GM19455 (cell line): ENCODE measurements at regions not wholly inside any gene's neighbourhood (a gene's known extent, or its start where the extent isn't known, plus 50 kb on each side); places are given as distances from the start of the nearest gene placed in this dataset.

Source experiments
- ATAC-seq: cut with Tn5 transposase; IDR thresholded peaks from one replicate; pipeline ENCODE4 v1.9.1; 2021; ENCODE audit not compliant: unreplicated experiment

GRCh38 chr2:45216118-45216517 lies 206.9 kb upstream of the SIX2 start:
- no peak for ATAC-seq

- ATAC-seq, result no peak
Observed at GRCh38 chr2:45214550-45214949, 205.3 kb upstream of the SIX2 start.

GRCh38 chr2:45212953-45213635 lies 203.8 kb upstream of the SIX2 start:
- ATAC-seq, result no peak

- no peak for ATAC-seq
Observed at GRCh38 chr2:45211636-45212035, 202.4 kb upstream of the SIX2 start.

GRCh38 chr2:45210462-45211195 lies 201.4 kb upstream of the SIX2 start:
- no peak for ATAC-seq

- ATAC-seq, result no peak
Observed at GRCh38 chr2:45209875-45210274, 200.6 kb upstream of the SIX2 start.

- no peak for ATAC-seq
Observed at GRCh38 chr2:45209302-45209701, 200.1 kb upstream of the SIX2 start.

GRCh38 chr2:45207101-45207500 lies 197.8 kb upstream of the SIX2 start:
- no peak for ATAC-seq

GRCh38 chr2:45205985-45206384 lies 196.7 kb upstream of the SIX2 start:
- ATAC-seq, result no peak

GRCh38 chr2:45205480-45205879 lies 196.2 kb upstream of the SIX2 start:
- no peak for ATAC-seq

GRCh38 chr2:45203400-45203799 lies 194.1 kb upstream of the SIX2 start:
- no peak for ATAC-seq

GRCh38 chr2:45199973-45200372 lies 190.7 kb upstream of the SIX2 start:
- no peak for ATAC-seq

- ATAC-seq, result no peak
Observed at GRCh38 chr2:45195916-45196315, 186.7 kb upstream of the SIX2 start.

GRCh38 chr2:45194596-45194995 lies 185.3 kb upstream of the SIX2 start:
- ATAC-seq, result no peak

- no peak for ATAC-seq
Observed at GRCh38 chr2:45193581-45193980, 184.3 kb upstream of the SIX2 start.

- ATAC-seq, result no peak
Observed at GRCh38 chr2:45192991-45193390, 183.7 kb upstream of the SIX2 start.

GRCh38 chr2:45192481-45192880 lies 183.2 kb upstream of the SIX2 start:
- no peak for ATAC-seq

- ATAC-seq, result no peak
Observed at GRCh38 chr2:45191976-45192375, 182.7 kb upstream of the SIX2 start.

GRCh38 chr2:45191146-45191863 lies 182.1 kb upstream of the SIX2 start:
- ATAC-seq, result no peak

GRCh38 chr2:45190481-45190942 lies 181.3 kb upstream of the SIX2 start:
- ATAC-seq, result no peak

- no peak for ATAC-seq
Observed at GRCh38 chr2:45184606-45185005, 175.4 kb upstream of the SIX2 start.
